SK-N-SH (cell line): ENCODE measurements at regions not wholly inside any gene's neighbourhood (a gene's known extent, or its start where the extent isn't known, plus 50 kb on each side); places are given as distances from the start of the nearest gene placed in this dataset.

Experiments used
- MXI1 ChIP-seq: IDR thresholded peaks from 2 replicates; pipeline ENCODE4 v1.6.1; 2012; ENCODE audit warnings: mild to moderate bottlenecking, low read depth, low read length, improper control_type of control experiment
- RCOR1 ChIP-seq: fragments of 150-350 bp; IDR thresholded peaks from 2 replicates; pipeline ENCODE4 v1.6.1; 2017; ENCODE audit warnings: antibody characterized with exemption, low read length

GRCh38 chr6:27755768-27756167, 156.4 kb downstream of the OR2B2 start:
- TF ChIP-seq RCOR1 (no peak), MXI1 (no peak)
